ENCODE measurements at regions not wholly inside any gene's neighbourhood (a gene's known extent, or its start where the extent isn't known, plus 50 kb on each side); places are given as distances from the start of the nearest gene placed in this dataset.

DNA sequence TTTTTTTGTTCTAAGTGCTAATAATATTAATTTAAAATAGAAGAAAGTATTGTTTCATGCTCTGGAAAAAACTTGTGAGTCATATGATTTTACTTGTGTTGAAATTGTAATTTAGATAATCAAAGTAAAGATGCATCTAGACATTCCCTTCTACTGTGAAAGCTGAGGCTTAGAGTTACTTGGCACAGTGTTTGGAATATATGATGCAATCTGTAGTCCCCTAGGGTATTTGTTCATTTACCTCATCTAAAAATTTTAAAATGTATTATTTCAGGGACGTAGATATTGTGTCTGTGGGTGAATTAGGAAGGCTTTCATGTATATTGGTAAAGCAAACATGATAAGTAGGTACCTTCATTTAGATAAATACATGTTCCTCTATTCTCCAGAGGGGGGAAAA is 793.5 kb upstream of the CNTN5 start:
- Histone ChIP-seq H2AK5ac (ENCODE audit: insufficient read length, low read length) (no peak overlapping the region), H3K14ac (ENCODE audit: insufficient read depth, low read length) (no peak overlapping the region), H2BK20ac (ENCODE audit: low read depth, low read length, poor library complexity, severe bottlenecking) (no peak overlapping the region), H3T11ph (ENCODE audit: low read length) (no peak overlapping the region), H2BK12ac (ENCODE audit: insufficient read length, low read depth, low read length) (no peak overlapping the region), H3K23me2 (ENCODE audit: insufficient read length, low read depth, low read length, poor library complexity, severe bottlenecking) (no peaks in the 10 kb centered on the region), H2BK120ac (ENCODE audit: low read depth, low read length, poor library complexity, severe bottlenecking) (no peak overlapping the region), H2BK15ac (ENCODE audit: low read depth, low read length) (no peak overlapping the region), H3K4ac (ENCODE audit: low read depth, low read length) (no peak overlapping the region), H4K5ac (ENCODE audit: insufficient read length, low read depth, low read length) (no peak overlapping the region), H3K9ac (ENCODE audit: extremely low read depth, insufficient read length, low read length) (no peak overlapping the region), H3K79me2 (ENCODE audit: insufficient read depth, low read length) (no peaks in the 10 kb centered on the region), H3K4me1 (ENCODE audit: insufficient read depth, low read length) (no peaks in the 10 kb centered on the region), H4K91ac (ENCODE audit: insufficient read length, low read depth, low read length) (no peak overlapping the region), H3K27me3 (ENCODE audit: insufficient read depth, low read length) (no peaks in the 10 kb centered on the region), H3K79me1 (ENCODE audit: insufficient read depth, low read depth, low read length, poor library complexity, severe bottlenecking) (no peaks in the 10 kb centered on the region), H3K27ac (ENCODE audit: insufficient read length, low read depth, low read length) (no peak overlapping the region), H4K20me1 (ENCODE audit: control insufficient read depth, insufficient read depth, insufficient read length) (no peaks in the 10 kb centered on the region), H3K56ac (ENCODE audit: insufficient read length, low read depth, low read length) (no peak overlapping the region), H3K4me2 (ENCODE audit: insufficient read depth, insufficient read length, low read length) (no peak overlapping the region), H3K9me3 (ENCODE audit: control insufficient read depth, low read depth, low read length) (no peaks in the 10 kb centered on the region), H3K23ac (ENCODE audit: insufficient read length, low read depth, low read length) (no peak overlapping the region), H2BK5ac (ENCODE audit: insufficient read length, low read length) (no peak overlapping the region), H3K18ac (ENCODE audit: insufficient read length, low read depth, low read length) (no peak overlapping the region), H2AFZ (ENCODE audit: low read length) (no peak overlapping the region), H4K8ac (replicated peaks; ENCODE audit: insufficient read length, low read depth, low read length) (no peak overlapping the region)
- H3K27me3 Mint-ChIP-seq (ENCODE audit: low read depth) = no peaks in the 10 kb centered on the region
- WGBS (ENCODE audit: extremely low coverage, insufficient read length, low lambda C conversion rate) = no CpG with 5 or more reads among the region's 1 CpG
- no peak overlapping the region for H3K27ac Mint-ChIP-seq
- DNase-seq = no peak
- no peaks in the 10 kb centered on the region for H3K9me3 Mint-ChIP-seq
- no peaks in the 10 kb centered on the region for H3K4me1 Mint-ChIP-seq
- no peak overlapping the region for H3K4me3 Mint-ChIP-seq
- TF ChIP-seq, protein P1, sequence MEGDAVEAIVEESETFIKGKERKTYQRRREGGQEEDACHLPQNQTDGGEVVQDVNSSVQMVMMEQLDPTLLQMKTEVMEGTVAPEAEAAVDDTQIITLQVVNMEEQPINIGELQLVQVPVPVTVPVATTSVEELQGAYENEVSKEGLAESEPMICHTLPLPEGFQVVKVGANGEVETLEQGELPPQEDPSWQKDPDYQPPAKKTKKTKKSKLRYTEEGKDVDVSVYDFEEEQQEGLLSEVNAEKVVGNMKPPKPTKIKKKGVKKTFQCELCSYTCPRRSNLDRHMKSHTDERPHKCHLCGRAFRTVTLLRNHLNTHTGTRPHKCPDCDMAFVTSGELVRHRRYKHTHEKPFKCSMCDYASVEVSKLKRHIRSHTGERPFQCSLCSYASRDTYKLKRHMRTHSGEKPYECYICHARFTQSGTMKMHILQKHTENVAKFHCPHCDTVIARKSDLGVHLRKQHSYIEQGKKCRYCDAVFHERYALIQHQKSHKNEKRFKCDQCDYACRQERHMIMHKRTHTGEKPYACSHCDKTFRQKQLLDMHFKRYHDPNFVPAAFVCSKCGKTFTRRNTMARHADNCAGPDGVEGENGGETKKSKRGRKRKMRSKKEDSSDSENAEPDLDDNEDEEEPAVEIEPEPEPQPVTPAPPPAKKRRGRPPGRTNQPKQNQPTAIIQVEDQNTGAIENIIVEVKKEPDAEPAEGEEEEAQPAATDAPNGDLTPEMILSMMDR (conservative IDR thresholded peaks at IDR 0.05) = no peak
- H3K36me3 Mint-ChIP-seq (ENCODE audit: insufficient read depth in 1 of 3, low read depth in 3 of 3) = no peaks in the 10 kb centered on the region
